Ascending aorta (tissue), 2 donors: ENCODE measurements at regions not wholly inside any gene's neighbourhood (a gene's known extent, or its start where the extent isn't known, plus 50 kb on each side); places are given as distances from the start of the nearest gene placed in this dataset.
A peak's percentile ranks its signal among the peaks of the same experiment; 100 is the strongest.

Experiments used
- DNase-seq, 2 donors: peaks; one replicate each; pipeline ENCODE4 v3.0.0-alpha.2; 2019; ENCODE audit warnings: low spot score in 2 of 2
- H3K27ac ChIP-seq, 2 donors: fragments of 200-600 bp; sonication (generic); one replicate each; pipeline ENCODE4 v1.5.1; 2016 to 2017; ENCODE audit warnings: mild to moderate bottlenecking in 1 of 2
- H3K27me3 ChIP-seq: fragments of 200-600 bp; sonication (generic); one replicate; pipeline ENCODE4 v1.5.1; 2017
- H3K36me3 ChIP-seq, 2 donors: fragments of 200-600 bp; sonication (generic); one replicate each; pipeline ENCODE4 v1.5.1; 2016
- H3K4me1 ChIP-seq, 2 donors: fragments of 200-600 bp; sonication (generic); one replicate each; pipeline ENCODE4 v1.5.1; 2016 to 2017; ENCODE audit warnings: mild to moderate bottlenecking in 1 of 2
- H3K4me3 ChIP-seq, 2 donors: fragments of 200-600 bp; sonication (generic); one replicate each; pipeline ENCODE4 v1.5.1; 2016 to 2017; ENCODE audit warnings: mild to moderate bottlenecking in 1 of 2
- H3K9me3 ChIP-seq, 2 donors: fragments of 200-600 bp; sonication (generic); one replicate each; pipeline ENCODE4 v1.5.1; 2016
- CTCF ChIP-seq, 3 experiments: fragments of 200-600 bp in 2 of 3; fragments of 450-650 bp in 1 of 3; sonication (generic) in 2 of 3; IDR thresholded peaks; one replicate each; pipeline ENCODE4 v1.5.1; 2016 to 2019; ENCODE audit warnings: antibody characterized with exemption in 3 of 3, mild to moderate bottlenecking in 1 of 3, moderate library complexity in 1 of 3
- intact Hi-C: fragments of 100-400 bp; cut with DNase I; formaldehyde crosslinking; loops from one replicate; pipeline ENCODE4 v1.15.1; 2023

GRCh38 chr17:5747276-5747675, 163.0 kb upstream of the NLRP1 start:
- Histone ChIP-seq H3K9me3 (no peaks in the 10 kb centered on the region), H3K4me3 (no peak overlapping the region), H3K36me3 (no peaks in the 10 kb centered on the region), H3K27ac (no peak overlapping the region), H3K4me1 (no peaks in the 10 kb centered on the region), H3K27me3 (no peaks in the 10 kb centered on the region)
- TF ChIP-seq CTCF (IDR thresholded peaks at IDR 0.05) = no peak
- DNase-seq = no peak
- intact Hi-C loops = no loop called here

- no peak for DNase-seq
- H3K27ac ChIP-seq = no peak overlapping the region
- H3K4me1 ChIP-seq = no peaks in the 10 kb centered on the region
- no peak for TF ChIP-seq CTCF (IDR thresholded peaks at IDR 0.05)
- intact Hi-C loops = no loop called here
- H3K4me3 ChIP-seq = no peak overlapping the region
- no peaks in the 10 kb centered on the region for H3K27me3 ChIP-seq
- no peaks in the 10 kb centered on the region for H3K9me3 ChIP-seq
- H3K36me3 ChIP-seq = no peaks in the 10 kb centered on the region
Measured at GRCh38 chr17:5747964-5748363, 163.7 kb upstream of the NLRP1 start.

- Histone ChIP-seq H3K4me1 (no peaks in the 10 kb centered on the region), H3K27me3 (no peaks in the 10 kb centered on the region), H3K4me3 (no peak overlapping the region), H3K27ac (no peak overlapping the region), H3K36me3 (no peaks in the 10 kb centered on the region), H3K9me3 (no peaks in the 10 kb centered on the region)
- peak in 1 of 2 donors; percentile 25 for DNase-seq
- intact Hi-C loops = no loop called here
- no peak for TF ChIP-seq CTCF (IDR thresholded peaks at IDR 0.05)
Measured at GRCh38 chr17:5753421-5753820, 169.1 kb upstream of the NLRP1 start.

GRCh38 chr17:5757314-5757907, 173.1 kb upstream of the NLRP1 start:
- no peaks in the 10 kb centered on the region for H3K4me1 ChIP-seq
- intact Hi-C loops = no loop called here
- H3K4me3 ChIP-seq = no peak overlapping the region
- DNase-seq = peak in 1 of 2 donors; percentile 56
- no peaks in the 10 kb centered on the region for H3K9me3 ChIP-seq
- TF ChIP-seq CTCF (IDR thresholded peaks at IDR 0.05) = no peak
- no peaks in the 10 kb centered on the region for H3K27me3 ChIP-seq
- H3K27ac ChIP-seq = no peak overlapping the region
- H3K36me3 ChIP-seq = no peaks in the 10 kb centered on the region

GRCh38 chr17:5758651-5759050, 174.3 kb upstream of the NLRP1 start:
- no peak for TF ChIP-seq CTCF (IDR thresholded peaks at IDR 0.05)

GRCh38 chr17:5759501-5759925, 175.2 kb upstream of the NLRP1 start:
- TF ChIP-seq CTCF (IDR thresholded peaks at IDR 0.05) = no peak
- Histone ChIP-seq H3K27ac (no peak overlapping the region), H3K9me3 (no peaks in the 10 kb centered on the region), H3K4me1 (no peaks in the 10 kb centered on the region), H3K27me3 (no peaks in the 10 kb centered on the region), H3K36me3 (no peaks in the 10 kb centered on the region), H3K4me3 (no peak overlapping the region)
- intact Hi-C loops = no loop called here
- no peak for DNase-seq

More at GRCh38 chr17:5758651-5759050, 174.3 kb upstream of the NLRP1 start:
- Histone ChIP-seq H3K36me3 (no peaks in the 10 kb centered on the region), H3K27me3 (no peaks in the 10 kb centered on the region), H3K27ac (no peak overlapping the region), H3K4me1 (no peaks in the 10 kb centered on the region), H3K4me3 (no peak overlapping the region), H3K9me3 (no peaks in the 10 kb centered on the region)
- peak in 1 of 2 donors; percentile 34 for DNase-seq
- intact Hi-C loops = no loop called here
